WTC11 (cell line): ENCODE measurements at regions not wholly inside any gene's neighbourhood (a gene's known extent, or its start where the extent isn't known, plus 50 kb on each side); places are given as distances from the start of the nearest gene placed in this dataset.

Experiments
- TEAD1 ChIP-seq: sonication (generic); formaldehyde crosslinking; IDR thresholded peaks from 2 replicates; pipeline ENCODE4 v1.8.0; 2022; ENCODE audit warnings: mild to moderate bottlenecking, missing genetic modification reagents
- ZBTB43 ChIP-seq: sonication (generic); formaldehyde crosslinking; IDR thresholded peaks from 2 replicates; pipeline ENCODE4 v1.8.1; 2023; ENCODE audit warnings: mild to moderate bottlenecking, missing genetic modification reagents

- TF ChIP-seq ZBTB43 (CRISPR knock-in tag) = no peak
- no peak for TF ChIP-seq TEAD1
These were observed 284.6 kb upstream of the PDE4D start for GRCh38 chr5:60178101-60178500.
